ENCODE measurements at regions not wholly inside any gene's neighbourhood (a gene's known extent, or its start where the extent isn't known, plus 50 kb on each side); places are given as distances from the start of the nearest gene placed in this dataset.
A peak's percentile ranks its signal among the peaks of the same experiment; 100 is the strongest.

DNA sequence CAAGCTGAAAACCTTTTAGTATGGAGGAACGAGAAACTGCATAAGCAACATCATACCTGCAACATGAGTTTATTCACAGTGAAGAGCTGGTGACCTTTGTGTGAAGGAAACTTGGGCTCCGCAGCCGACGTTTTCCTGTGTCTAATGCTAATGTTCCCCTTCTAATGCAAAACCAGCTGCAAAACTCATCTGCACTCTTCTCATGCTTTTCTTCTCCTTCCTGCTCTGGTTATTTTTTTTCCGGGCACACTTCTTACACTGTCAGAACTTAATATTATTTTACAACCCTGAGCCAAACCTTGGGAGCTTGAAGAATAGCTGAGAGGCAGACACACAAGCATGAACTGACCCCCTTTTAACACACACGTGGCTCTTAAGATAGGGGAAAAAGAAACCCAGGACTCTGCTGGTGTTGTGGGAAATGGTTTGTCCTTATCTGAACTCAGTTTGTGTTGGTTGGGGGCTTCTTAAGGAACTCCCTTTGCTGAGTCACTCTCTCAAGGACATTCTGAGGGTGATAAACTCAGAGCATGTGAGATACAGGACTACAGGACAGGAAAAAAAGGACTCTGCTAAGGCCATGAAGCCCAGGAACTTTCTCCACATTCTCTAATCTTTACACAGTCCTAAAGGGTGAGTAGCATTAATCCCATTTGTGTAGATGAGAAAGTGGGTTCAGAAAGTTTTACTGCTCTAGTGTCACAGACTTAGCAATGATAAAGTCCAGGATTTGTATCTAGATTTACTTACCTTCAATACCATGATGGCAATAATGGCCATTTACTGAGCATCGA, 439.3 kb upstream of the TRIB2 start:
- Mint-ChIP-seq H3K4me1 (no peaks in the 10 kb centered on the region), H3K9me3 (no peaks in the 10 kb centered on the region), H3K36me3 (no peaks in the 10 kb centered on the region), H3K27ac (no peak overlapping the region), H3K4me3 (no peak overlapping the region)
- ATAC-seq (no peak), DNase-seq (ENCODE audit: low spot score in 2 of 2) (no peak)

DNA sequence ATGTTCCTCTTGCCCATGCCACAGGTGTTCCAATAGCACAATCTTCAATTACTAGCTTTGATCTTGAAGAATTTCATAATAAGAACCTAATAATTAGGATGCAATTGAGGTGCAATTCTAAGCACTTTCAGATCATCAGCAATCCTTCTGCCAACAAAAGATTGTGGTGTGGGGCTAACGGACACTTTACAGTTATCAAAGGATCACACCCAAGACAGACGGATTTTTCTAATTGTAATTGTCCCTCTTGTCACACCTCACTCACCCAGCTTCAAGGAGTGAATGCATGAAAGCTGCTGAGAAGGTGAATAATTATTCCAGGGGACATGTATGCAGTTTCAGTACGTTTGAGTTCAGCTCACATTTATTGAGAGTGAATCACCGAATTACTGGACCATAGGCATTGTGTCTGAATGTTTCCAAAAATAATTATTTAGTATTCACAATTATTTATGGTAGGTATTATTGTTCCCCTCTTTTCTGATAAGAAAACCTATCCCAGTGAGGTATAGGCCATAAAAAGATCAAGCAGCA, 438.5 kb upstream of the TRIB2 start:
- no peaks in the 10 kb centered on the region for H3K4me1 Mint-ChIP-seq
- ATAC-seq (no peak), DNase-seq (ENCODE audit: low spot score in 2 of 2) (no peak)
- no peaks in the 10 kb centered on the region for H3K9me3 Mint-ChIP-seq
- H3K4me3 Mint-ChIP-seq = no peak overlapping the region
- no peaks in the 10 kb centered on the region for H3K36me3 Mint-ChIP-seq
- no peak overlapping the region for H3K27ac Mint-ChIP-seq

GRCh38 chr2:12282780-12283695, 433.7 kb upstream of the TRIB2 start:
- ATAC-seq = no peak
- H3K27ac Mint-ChIP-seq = no peak overlapping the region
- H3K4me3 Mint-ChIP-seq = no peak overlapping the region
- H3K36me3 Mint-ChIP-seq = no peaks in the 10 kb centered on the region
- peaks cover 13% of the 10 kb centered on the region for H3K4me1 Mint-ChIP-seq
- no peaks in the 10 kb centered on the region for H3K9me3 Mint-ChIP-seq
- DNase-seq (ENCODE audit: low spot score in 2 of 2) = no peak

- peaks cover 13% of the 10 kb centered on the region for H3K4me1 Mint-ChIP-seq
- no peak for ATAC-seq
- no peak for DNase-seq (ENCODE audit: low spot score in 2 of 2)
- no peaks in the 10 kb centered on the region for H3K9me3 Mint-ChIP-seq
- H3K36me3 Mint-ChIP-seq = no peaks in the 10 kb centered on the region
- H3K27ac Mint-ChIP-seq = no peak overlapping the region
- no peak overlapping the region for H3K4me3 Mint-ChIP-seq
These were observed 432.7 kb upstream of the TRIB2 start for GRCh38 chr2:12284037-12284436.

GRCh38 chr2:12284487-12284886, 432.2 kb upstream of the TRIB2 start:
- Mint-ChIP-seq H3K27ac (no peak overlapping the region), H3K36me3 (no peaks in the 10 kb centered on the region), H3K4me1 (peaks cover 13% of the 10 kb centered on the region), H3K4me3 (no peak overlapping the region), H3K9me3 (no peaks in the 10 kb centered on the region)
- ATAC-seq (peak; percentile 77), DNase-seq (ENCODE audit: low spot score in 2 of 2) (no peak)

GRCh38 chr2:12286347-12286746, 430.4 kb upstream of the TRIB2 start:
- H3K4me3 Mint-ChIP-seq = no peak overlapping the region
- H3K27ac Mint-ChIP-seq = no peak overlapping the region
- DNase-seq (ENCODE audit: low spot score in 2 of 2) (no peak), ATAC-seq (no peak)
- no peaks in the 10 kb centered on the region for H3K36me3 Mint-ChIP-seq
- peaks cover 19% of the 10 kb centered on the region for H3K4me1 Mint-ChIP-seq
- H3K9me3 Mint-ChIP-seq = no peaks in the 10 kb centered on the region

DNA sequence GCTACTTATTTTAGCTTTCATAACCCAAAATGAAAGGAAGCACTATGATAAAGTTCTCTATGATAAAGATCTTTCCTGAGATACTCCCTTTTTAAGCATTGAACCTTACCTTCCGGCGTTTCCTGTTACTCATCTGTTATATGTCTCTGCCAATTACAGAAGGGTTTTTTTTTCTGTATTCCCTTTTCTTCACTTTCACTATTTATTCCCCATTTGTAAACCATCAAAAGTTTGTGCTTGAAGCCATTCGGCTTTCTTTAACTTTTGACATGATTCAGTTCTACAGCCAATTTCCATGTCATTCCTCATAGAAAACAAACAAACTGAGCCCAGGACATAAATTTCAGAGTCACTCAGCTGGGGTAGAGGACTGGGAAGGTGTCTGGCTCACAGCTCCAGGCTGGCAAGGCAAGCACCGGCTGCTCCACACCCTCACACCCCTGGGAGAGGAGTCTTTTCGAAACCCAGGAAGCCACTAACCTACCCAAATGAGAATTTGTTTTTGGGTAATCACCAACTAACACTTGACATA, 429.4 kb upstream of the TRIB2 start:
- no peaks in the 10 kb centered on the region for H3K36me3 Mint-ChIP-seq
- ATAC-seq = no peak
- DNase-seq (ENCODE audit: low spot score in 2 of 2) = no peak
- no peak overlapping the region for H3K4me3 Mint-ChIP-seq
- peaks cover 24% of the 10 kb centered on the region for H3K4me1 Mint-ChIP-seq
- no peaks in the 10 kb centered on the region for H3K9me3 Mint-ChIP-seq
- H3K27ac Mint-ChIP-seq = no peak overlapping the region

- H3K4me3 Mint-ChIP-seq = no peak overlapping the region
- no peak overlapping the region for H3K27ac Mint-ChIP-seq
- peaks cover 24% of the 10 kb centered on the region for H3K4me1 Mint-ChIP-seq
- no peaks in the 10 kb centered on the region for H3K9me3 Mint-ChIP-seq
- DNase-seq (ENCODE audit: low spot score in 2 of 2) (no peak), ATAC-seq (no peak)
- no peaks in the 10 kb centered on the region for H3K36me3 Mint-ChIP-seq
These were observed 428.7 kb upstream of the TRIB2 start for GRCh38 chr2:12288048-12288447.

DNA sequence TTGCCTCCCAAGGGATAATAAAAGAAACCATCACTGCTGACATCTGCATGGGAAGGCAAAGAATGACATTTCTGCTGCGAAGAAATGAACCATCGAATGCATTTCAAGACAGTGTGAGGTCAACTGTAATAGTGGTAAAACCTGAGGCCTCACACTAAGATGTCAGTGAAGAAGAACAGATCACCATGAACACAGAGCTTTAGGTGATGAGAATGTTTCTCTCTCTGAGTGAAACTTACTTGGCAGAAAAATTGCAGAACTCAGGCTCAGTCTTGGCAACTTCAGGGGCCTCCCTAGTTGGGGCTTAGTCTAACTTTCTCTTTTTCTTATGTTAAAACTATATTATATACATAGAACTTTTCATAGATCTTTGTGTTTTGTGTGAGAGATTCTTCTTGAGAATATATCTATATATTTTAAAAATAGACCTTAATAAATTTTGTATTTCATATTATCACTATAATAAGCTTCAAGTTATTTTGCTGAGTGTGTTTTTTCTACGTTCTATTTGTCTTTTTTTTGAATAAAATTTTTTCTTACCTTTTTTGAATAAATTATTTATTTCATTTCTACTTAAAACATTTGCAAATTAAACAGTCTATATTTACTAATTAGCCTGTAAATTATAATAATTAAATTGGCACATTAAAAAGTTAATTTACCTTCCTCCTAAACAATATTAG, 427.5 kb upstream of the TRIB2 start:
- ATAC-seq (no peak), DNase-seq (ENCODE audit: low spot score in 2 of 2) (no peak)
- H3K27ac Mint-ChIP-seq = no peak overlapping the region
- no peak overlapping the region for H3K4me3 Mint-ChIP-seq
- H3K4me1 Mint-ChIP-seq = peaks cover 32% of the 10 kb centered on the region
- H3K9me3 Mint-ChIP-seq = no peaks in the 10 kb centered on the region
- no peaks in the 10 kb centered on the region for H3K36me3 Mint-ChIP-seq

GRCh38 chr2:12291303-12291702, 425.4 kb upstream of the TRIB2 start:
- Mint-ChIP-seq H3K4me3 (no peak overlapping the region), H3K27ac (no peak overlapping the region), H3K4me1 (peaks cover 37% of the 10 kb centered on the region), H3K9me3 (no peaks in the 10 kb centered on the region), H3K36me3 (no peaks in the 10 kb centered on the region)
- no peak for DNase-seq (ENCODE audit: low spot score in 2 of 2)
- ATAC-seq = peak; percentile 71

- peaks cover 36% of the 10 kb centered on the region for H3K4me1 Mint-ChIP-seq
- peak overlapping the region; percentile 31 for H3K4me3 Mint-ChIP-seq
- H3K27ac Mint-ChIP-seq = peak overlapping the region; percentile 2
- H3K9me3 Mint-ChIP-seq = peaks cover 3% of the 10 kb centered on the region
- ATAC-seq = peak; percentile 98
- no peak for DNase-seq (ENCODE audit: low spot score in 2 of 2)
- no peaks in the 10 kb centered on the region for H3K36me3 Mint-ChIP-seq
These were observed 422.9 kb upstream of the TRIB2 start for GRCh38 chr2:12293874-12294273.

DNA sequence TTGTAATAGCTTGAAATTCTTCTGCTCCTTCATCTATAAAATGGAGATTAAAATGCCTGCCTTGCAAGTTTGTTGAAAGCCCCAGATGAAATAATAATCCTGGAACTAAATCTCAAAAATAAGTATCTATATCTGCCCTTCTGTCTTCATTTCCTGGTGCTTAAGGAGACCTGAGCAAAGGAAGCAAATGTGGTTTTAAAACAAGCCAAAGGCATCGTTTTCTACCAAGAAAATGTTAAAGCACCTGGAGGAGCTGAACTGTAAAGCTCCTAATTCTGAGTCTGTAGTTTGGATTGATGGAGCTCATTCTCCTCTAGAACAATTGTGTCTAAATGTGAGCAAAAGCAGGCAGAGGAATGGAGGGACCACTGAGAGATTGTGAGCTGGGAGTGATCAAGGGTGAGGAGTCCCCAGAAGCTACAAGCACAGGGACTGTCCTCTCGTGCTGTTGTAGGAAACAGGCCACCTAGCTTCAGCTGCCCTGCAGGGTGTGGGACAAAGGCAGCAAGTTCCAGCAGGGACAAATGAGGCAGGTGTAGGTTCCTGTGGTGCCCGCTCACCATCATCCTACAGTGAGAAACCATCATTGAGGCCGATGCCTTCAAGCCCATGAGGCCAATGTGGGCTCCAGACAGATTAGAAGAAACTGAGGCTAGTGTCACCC, 420.7 kb upstream of the TRIB2 start:
- Mint-ChIP-seq H3K27ac (no peak overlapping the region), H3K9me3 (peaks cover 3% of the 10 kb centered on the region), H3K4me3 (no peak overlapping the region), H3K4me1 (peaks cover 35% of the 10 kb centered on the region), H3K36me3 (no peaks in the 10 kb centered on the region)
- no peak for DNase-seq (ENCODE audit: low spot score in 2 of 2)
- no peak for ATAC-seq

GRCh38 chr2:12296915-12297314, 419.8 kb upstream of the TRIB2 start:
- no peak for ATAC-seq
- H3K4me1 Mint-ChIP-seq = peaks cover 27% of the 10 kb centered on the region

DNA sequence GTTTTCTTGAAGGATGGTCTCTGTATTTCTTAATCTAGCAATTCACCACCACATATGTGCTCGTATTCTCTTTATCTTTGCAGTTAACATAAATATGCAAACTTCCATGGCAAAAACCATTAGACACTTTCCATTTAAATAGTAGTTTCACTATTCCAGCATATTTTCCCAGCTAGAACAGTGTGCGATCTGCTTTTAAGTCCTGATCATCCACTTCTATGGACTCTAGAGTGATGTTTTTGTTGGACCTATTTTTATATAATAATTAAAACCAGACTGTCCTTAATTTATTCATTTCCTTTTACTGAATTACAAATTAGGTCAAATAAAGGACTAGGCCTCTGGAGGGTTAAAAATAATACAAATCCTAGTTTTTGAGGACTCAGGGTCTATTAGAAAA, 418.4 kb upstream of the TRIB2 start:
- H3K36me3 Mint-ChIP-seq = no peaks in the 10 kb centered on the region
- H3K27ac Mint-ChIP-seq = no peak overlapping the region
- DNase-seq (ENCODE audit: low spot score in 2 of 2) = no peak
- peaks cover 38% of the 10 kb centered on the region for H3K4me1 Mint-ChIP-seq
- H3K4me3 Mint-ChIP-seq = no peak overlapping the region
- peaks cover 3% of the 10 kb centered on the region for H3K9me3 Mint-ChIP-seq
- no peak for ATAC-seq

More at GRCh38 chr2:12296915-12297314, 419.8 kb upstream of the TRIB2 start:
- Mint-ChIP-seq H3K36me3 (no peaks in the 10 kb centered on the region), H3K9me3 (peaks cover 3% of the 10 kb centered on the region), H3K4me3 (no peak overlapping the region), H3K27ac (no peak overlapping the region)
- DNase-seq (ENCODE audit: low spot score in 2 of 2) = no peak

Measured in stimulated activated effector memory CD8-positive, alpha-beta T cell treated with anti-CD3 and anti-CD28 coated beads, Interleukin-12 subunit alpha, Interleukin-12 subunit beta, amount 100 ng/mL, for 72 hours (primary cell).